ENCODE measurements at regions not wholly inside any gene's neighbourhood (a gene's known extent, or its start where the extent isn't known, plus 50 kb on each side); places are given as distances from the start of the nearest gene placed in this dataset.
"Not testable (repeated sequence)": the region's sequence is repeated elsewhere in the genome, so short reads cannot be mapped to it uniquely, and the experiment has no call there.

GRCh38 chr5:99348597-99348996, 419.8 kb upstream of the CHD1 start:
- WGBS, 2 donors (ENCODE audit: extremely low coverage in 2 of 2, insufficient read length in 2 of 2, insufficient replicate concordance in 1 of 2), result 100% methylated on average over 2 of the region's 4 CpGs; no CpG with 5 or more reads in 1 of the 2 donors
- Histone ChIP-seq H3K23ac (ENCODE audit: low read depth, low read length, poor library complexity) (no peak overlapping the region), H3K27ac (replicated peaks; ENCODE audit: low read length) (no peak overlapping the region)

GRCh38 chr5:99339758-99340157, 411.0 kb upstream of the CHD1 start:
- H4K91ac ChIP-seq (ENCODE audit: low read depth, low read length, poor library complexity); H2BK5ac ChIP-seq (ENCODE audit: low read length); H2BK120ac ChIP-seq (ENCODE audit: low read depth, low read length); H2BK12ac ChIP-seq (ENCODE audit: low read length); H3K4me2 ChIP-seq (ENCODE audit: insufficient read depth, low read length, poor library complexity, severe bottlenecking); H3K27me3 ChIP-seq (ENCODE audit: control insufficient read depth in 3 of 3, insufficient read depth in 3 of 3, low read depth in 1 of 3, low read length in 3 of 3); H3K23ac ChIP-seq (ENCODE audit: low read depth, low read length, poor library complexity); H2AK5ac ChIP-seq (ENCODE audit: low read depth, low read length); H3K9ac ChIP-seq (ENCODE audit: low read depth, low read length, poor library complexity); H2BK15ac ChIP-seq (ENCODE audit: low read length); H3K18ac ChIP-seq (ENCODE audit: low read length); H3K36me3 ChIP-seq (replicated peaks in 1 of 2; ENCODE audit: control insufficient read depth in 2 of 2, insufficient read depth in 2 of 2, low read length in 2 of 2); H2AFZ ChIP-seq (ENCODE audit: low read length); H3K79me1 ChIP-seq (ENCODE audit: low read depth, low read length); H3K4me1 ChIP-seq (ENCODE audit: control insufficient read depth in 2 of 2, insufficient read depth in 1 of 2, low read depth in 1 of 2, low read length in 2 of 2); DNase-seq (ENCODE audit: low spot score); H3K4ac ChIP-seq (ENCODE audit: low read length); H3K14ac ChIP-seq (ENCODE audit: low read length); H3K9me3 ChIP-seq (replicated peaks in 1 of 2; ENCODE audit: control insufficient read depth in 2 of 2, insufficient read depth in 1 of 2, low read depth in 1 of 2, low read length in 2 of 2); H4K8ac ChIP-seq (ENCODE audit: low read depth, low read length); H3K27ac ChIP-seq (replicated peaks; ENCODE audit: low read length); H3K4me3 ChIP-seq (ENCODE audit: low read length in 2 of 2): not testable (repeated sequence)
- no CpG with 5 or more reads among the region's 2 CpGs for WGBS, 2 donors (ENCODE audit: extremely low coverage in 2 of 2, insufficient read length in 2 of 2, insufficient replicate concordance in 1 of 2)

More at GRCh38 chr5:99348597-99348996, 419.8 kb upstream of the CHD1 start:
- no peak overlapping the region for H3K4ac ChIP-seq (ENCODE audit: low read length)
- no peaks in the 10 kb centered on the region for H3K36me3 ChIP-seq (replicated peaks in 1 of 2; ENCODE audit: control insufficient read depth in 2 of 2, insufficient read depth in 2 of 2, low read length in 2 of 2)
- H3K4me3 ChIP-seq (ENCODE audit: low read length in 2 of 2), result no peak overlapping the region
- H2BK5ac ChIP-seq (ENCODE audit: low read length), result no peak overlapping the region
- no peak overlapping the region for H4K8ac ChIP-seq (ENCODE audit: low read depth, low read length)
- no peaks in the 10 kb centered on the region for H3K4me1 ChIP-seq (ENCODE audit: control insufficient read depth in 2 of 2, insufficient read depth in 1 of 2, low read depth in 1 of 2, low read length in 2 of 2)
- H2BK12ac ChIP-seq (ENCODE audit: low read length), result no peak overlapping the region
- no peaks in the 10 kb centered on the region for H3K27me3 ChIP-seq (ENCODE audit: control insufficient read depth in 3 of 3, insufficient read depth in 3 of 3, low read depth in 1 of 3, low read length in 3 of 3)
- H3K9me3 ChIP-seq (replicated peaks in 1 of 2; ENCODE audit: control insufficient read depth in 2 of 2, insufficient read depth in 1 of 2, low read depth in 1 of 2, low read length in 2 of 2), result peaks cover 11 to 16% of the 10 kb centered on the region in 2 donors
- H2AK5ac ChIP-seq (ENCODE audit: low read depth, low read length), result no peak overlapping the region
- no peak overlapping the region for H3K9ac ChIP-seq (ENCODE audit: low read depth, low read length, poor library complexity)
- no peak overlapping the region for H2AFZ ChIP-seq (ENCODE audit: low read length)
- H4K91ac ChIP-seq (ENCODE audit: low read depth, low read length, poor library complexity), result no peak overlapping the region
- H3K79me1 ChIP-seq (ENCODE audit: low read depth, low read length), result no peaks in the 10 kb centered on the region
- no peak overlapping the region for H3K18ac ChIP-seq (ENCODE audit: low read length)
- DNase-seq (ENCODE audit: low spot score), result no peak
- H2BK15ac ChIP-seq (ENCODE audit: low read length), result no peak overlapping the region
- no peak overlapping the region for H3K14ac ChIP-seq (ENCODE audit: low read length)
- no peak overlapping the region for H2BK120ac ChIP-seq (ENCODE audit: low read depth, low read length)
- H3K4me2 ChIP-seq (ENCODE audit: insufficient read depth, low read length, poor library complexity, severe bottlenecking), result no peak overlapping the region

DNA sequence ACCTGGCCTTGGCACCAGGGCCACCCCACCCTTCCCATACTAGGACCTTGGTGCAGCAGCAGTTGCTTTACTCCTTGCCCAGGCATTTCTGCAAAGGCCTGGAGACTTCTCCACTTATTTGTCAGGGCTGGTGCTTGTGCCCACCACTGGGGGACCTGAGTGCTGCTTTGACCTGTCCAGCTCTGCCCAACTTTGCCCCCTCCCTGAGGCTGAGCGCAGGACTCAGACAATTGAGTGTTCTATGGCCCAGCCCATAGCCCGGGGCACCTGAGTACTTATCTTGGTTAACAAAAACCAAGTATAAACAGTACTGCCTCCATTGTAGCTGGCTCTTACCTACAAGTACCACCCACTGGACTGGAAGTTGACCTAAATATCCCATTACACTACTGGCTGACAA, 406.1 kb upstream of the CHD1 start:
- no peaks in the 10 kb centered on the region for H3K27me3 ChIP-seq (ENCODE audit: control insufficient read depth in 3 of 3, insufficient read depth in 3 of 3, low read depth in 1 of 3, low read length in 3 of 3)
- WGBS, 2 donors (ENCODE audit: extremely low coverage in 2 of 2, insufficient read length in 2 of 2, insufficient replicate concordance in 1 of 2), result no CpG with 5 or more reads among the region's 2 CpGs
- H2BK15ac ChIP-seq (ENCODE audit: low read length), result no peak overlapping the region
- no peak overlapping the region for H3K14ac ChIP-seq (ENCODE audit: low read length)
- no peak overlapping the region for H3K4ac ChIP-seq (ENCODE audit: low read length)
- no peak overlapping the region for H3K27ac ChIP-seq (replicated peaks; ENCODE audit: low read length)
- no peak overlapping the region for H2AK5ac ChIP-seq (ENCODE audit: low read depth, low read length)
- no peak overlapping the region for H3K4me2 ChIP-seq (ENCODE audit: insufficient read depth, low read length, poor library complexity, severe bottlenecking)
- H3K23ac ChIP-seq (ENCODE audit: low read depth, low read length, poor library complexity), result no peak overlapping the region
- no peak overlapping the region for H4K91ac ChIP-seq (ENCODE audit: low read depth, low read length, poor library complexity)
- no peaks in the 10 kb centered on the region for H3K9me3 ChIP-seq (replicated peaks in 1 of 2; ENCODE audit: control insufficient read depth in 2 of 2, insufficient read depth in 1 of 2, low read depth in 1 of 2, low read length in 2 of 2)
- no peak overlapping the region for H3K18ac ChIP-seq (ENCODE audit: low read length)
- no peak for DNase-seq (ENCODE audit: low spot score)
- H2BK120ac ChIP-seq (ENCODE audit: low read depth, low read length), result no peak overlapping the region
- no peak overlapping the region for H2BK12ac ChIP-seq (ENCODE audit: low read length)
- H2BK5ac ChIP-seq (ENCODE audit: low read length), result no peak overlapping the region
- H3K9ac ChIP-seq (ENCODE audit: low read depth, low read length, poor library complexity), result no peak overlapping the region
- H3K4me3 ChIP-seq (ENCODE audit: low read length in 2 of 2), result no peak overlapping the region
- H3K79me1 ChIP-seq (ENCODE audit: low read depth, low read length), result no peaks in the 10 kb centered on the region
- no peak overlapping the region for H4K8ac ChIP-seq (ENCODE audit: low read depth, low read length)
- no peak overlapping the region for H2AFZ ChIP-seq (ENCODE audit: low read length)
- no peaks in the 10 kb centered on the region for H3K36me3 ChIP-seq (replicated peaks in 1 of 2; ENCODE audit: control insufficient read depth in 2 of 2, insufficient read depth in 2 of 2, low read length in 2 of 2)
- H3K4me1 ChIP-seq (ENCODE audit: control insufficient read depth in 2 of 2, insufficient read depth in 1 of 2, low read depth in 1 of 2, low read length in 2 of 2), result no peaks in the 10 kb centered on the region

DNA sequence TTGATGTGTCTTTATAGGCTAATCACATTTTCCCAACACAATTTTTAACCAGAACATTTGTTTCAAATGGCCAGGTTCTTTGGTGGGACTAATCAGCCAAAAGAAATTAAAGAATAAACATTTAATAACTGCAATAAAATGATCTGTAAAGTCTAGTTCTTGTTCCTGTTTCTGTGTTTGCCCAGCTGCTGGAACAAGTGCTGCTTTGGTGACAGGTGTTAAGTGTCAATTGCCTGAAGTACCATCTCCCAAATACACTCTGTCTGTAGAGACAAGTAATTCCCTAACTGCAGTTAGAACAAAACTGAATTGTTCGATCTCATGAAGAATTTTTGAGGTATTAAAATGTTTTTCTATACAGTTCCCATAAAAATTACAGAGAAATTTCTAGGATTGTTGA, 402.3 kb upstream of the CHD1 start:
- no peak overlapping the region for H2BK15ac ChIP-seq (ENCODE audit: low read length)

More for the DNA sequence above, 402.3 kb upstream of the CHD1 start:
- no CpG with 5 or more reads among the region's 1 CpG for WGBS, 2 donors (ENCODE audit: extremely low coverage in 2 of 2, insufficient read length in 2 of 2, insufficient replicate concordance in 1 of 2)
- H2BK12ac ChIP-seq (ENCODE audit: low read length), result no peak overlapping the region
- no peak overlapping the region for H3K23ac ChIP-seq (ENCODE audit: low read depth, low read length, poor library complexity)
- H3K4ac ChIP-seq (ENCODE audit: low read length), result no peak overlapping the region
- no peak overlapping the region for H2BK5ac ChIP-seq (ENCODE audit: low read length)
- no peak overlapping the region for H2AK5ac ChIP-seq (ENCODE audit: low read depth, low read length)
- no peak overlapping the region for H3K27ac ChIP-seq (replicated peaks; ENCODE audit: low read length)
- no peak overlapping the region for H3K4me2 ChIP-seq (ENCODE audit: insufficient read depth, low read length, poor library complexity, severe bottlenecking)
- no peak overlapping the region for H3K18ac ChIP-seq (ENCODE audit: low read length)
- no peaks in the 10 kb centered on the region for H3K36me3 ChIP-seq (replicated peaks in 1 of 2; ENCODE audit: control insufficient read depth in 2 of 2, insufficient read depth in 2 of 2, low read length in 2 of 2)
- no peaks in the 10 kb centered on the region for H3K79me1 ChIP-seq (ENCODE audit: low read depth, low read length)
- H3K4me1 ChIP-seq (ENCODE audit: control insufficient read depth in 2 of 2, insufficient read depth in 1 of 2, low read depth in 1 of 2, low read length in 2 of 2), result no peaks in the 10 kb centered on the region
- no peak overlapping the region for H4K8ac ChIP-seq (ENCODE audit: low read depth, low read length)
- no peaks in the 10 kb centered on the region for H3K27me3 ChIP-seq (ENCODE audit: control insufficient read depth in 3 of 3, insufficient read depth in 3 of 3, low read depth in 1 of 3, low read length in 3 of 3)
- H3K9ac ChIP-seq (ENCODE audit: low read depth, low read length, poor library complexity), result no peak overlapping the region
- no peak overlapping the region for H3K4me3 ChIP-seq (ENCODE audit: low read length in 2 of 2)
- H2AFZ ChIP-seq (ENCODE audit: low read length), result no peak overlapping the region
- no peaks in the 10 kb centered on the region for H3K9me3 ChIP-seq (replicated peaks in 1 of 2; ENCODE audit: control insufficient read depth in 2 of 2, insufficient read depth in 1 of 2, low read depth in 1 of 2, low read length in 2 of 2)
- H2BK120ac ChIP-seq (ENCODE audit: low read depth, low read length), result no peak overlapping the region
- no peak overlapping the region for H3K14ac ChIP-seq (ENCODE audit: low read length)
- H4K91ac ChIP-seq (ENCODE audit: low read depth, low read length, poor library complexity), result no peak overlapping the region
- DNase-seq (ENCODE audit: low spot score), result no peak
